IMR-90 (cell line): ENCODE measurements at regions not wholly inside any gene's neighbourhood (a gene's known extent, or its start where the extent isn't known, plus 50 kb on each side); places are given as distances from the start of the nearest gene placed in this dataset.

Experiments
- ATAC-seq: fragments of 200-7000 bp; cut with Tn5 transposase; 2 replicates; pipeline ENCODE4 v1.9.1; 2020; ENCODE audit warnings: low read depth, mild to moderate bottlenecking, moderate library complexity
- BruUV-seq: library from RNA; stranded (reverse); fragments of 400-500 nt; replicated peaks from 2 replicates; lab custom pipeline; 2021; lab: Mats Ljungman, UMichigan
- CTCF ChIA-PET: fragments of 300-600 bp; formaldehyde crosslinking; extraction: SDS; loops from one replicate; lab custom pipeline; 2021; ENCODE audit warnings: antibody characterized with exemption; lab: Yijun Ruan, JAX
- POLR2A ChIA-PET: fragments of 300-600 bp; sonication (Branson Sonifier 250); formaldehyde crosslinking; loops from one replicate; lab custom pipeline; 2022; ENCODE audit warnings: antibody characterized with exemption; ENCODE audit not compliant: unreplicated experiment; lab: Charles Lee
- DNase-seq: peaks from one replicate; pipeline ENCODE4 v3.0.0; 2013
- H2AFZ ChIP-seq: replicated peaks from 2 replicates; pipeline ENCODE3; 2013; ENCODE audit warnings: low read length, mild to moderate bottlenecking; ENCODE audit not compliant: poor library complexity
- H2AK5ac ChIP-seq: 2 replicates; pipeline ENCODE4 v1.6.1; 2013; ENCODE audit warnings: low read depth, low read length, inconsistent platforms
- H2AK9ac ChIP-seq: replicated peaks from 2 replicates; pipeline ENCODE3; 2013; ENCODE audit warnings: mild to moderate bottlenecking, low read depth, low read length, moderate library complexity; ENCODE audit not compliant: poor library complexity
- H2BK120ac ChIP-seq: 2 replicates; pipeline ENCODE4 v1.6.1; 2013; ENCODE audit warnings: low read depth, low read length, inconsistent platforms
- H2BK15ac ChIP-seq: 3 replicates; pipeline ENCODE4 v1.6.1; 2013; ENCODE audit warnings: low read depth, low read length, inconsistent platforms
- H2BK20ac ChIP-seq: 2 replicates; pipeline ENCODE4 v1.6.1; 2013; ENCODE audit warnings: low read depth, mild to moderate bottlenecking, inconsistent platforms, low read length, moderate library complexity
- H2BK5ac ChIP-seq: 2 replicates; pipeline ENCODE4 v1.6.1; 2013; ENCODE audit warnings: mild to moderate bottlenecking, low read depth, low read length, inconsistent platforms; ENCODE audit not compliant: poor library complexity, severe bottlenecking
- H3K14ac ChIP-seq: replicated peaks from 2 replicates; pipeline ENCODE4 v1.6.1; 2013; ENCODE audit warnings: low read depth, low read length, inconsistent platforms
- H3K18ac ChIP-seq: 2 replicates; pipeline ENCODE4 v1.6.1; 2013; ENCODE audit warnings: low read depth, low read length, control low read depth
- H3K23ac ChIP-seq: 2 replicates; pipeline ENCODE4 v1.6.1; 2013; ENCODE audit warnings: low read depth, low read length, inconsistent platforms
- H3K27ac ChIP-seq: 2 replicates; pipeline ENCODE4 v1.5.1; 2013; ENCODE audit warnings: mild to moderate bottlenecking, control low read depth, low read length; ENCODE audit not compliant: insufficient read depth
- H3K27me3 ChIP-seq: 2 replicates; pipeline ENCODE4 v1.6.1; 2013; ENCODE audit warnings: low read length; ENCODE audit not compliant: control insufficient read depth, insufficient read depth
- H3K36me3 ChIP-seq: 2 replicates; pipeline ENCODE4 v1.6.1; 2013; ENCODE audit warnings: low read length, mixed read lengths; ENCODE audit not compliant: control insufficient read depth, insufficient read depth
- H3K4ac ChIP-seq: 2 replicates; pipeline ENCODE4 v1.6.1; 2013; ENCODE audit warnings: low read depth, low read length, inconsistent platforms
- H3K4me1 ChIP-seq: 2 replicates; pipeline ENCODE4 v1.6.1; 2013; ENCODE audit warnings: low read length, mixed read lengths; ENCODE audit not compliant: control insufficient read depth, insufficient read depth
- H3K4me2 ChIP-seq: 2 replicates; pipeline ENCODE4 v1.6.1; 2013; ENCODE audit warnings: low read depth, mild to moderate bottlenecking, control low read depth, low read length, moderate library complexity
- H3K4me3 ChIP-seq: 2 replicates; pipeline ENCODE4 v1.5.1; 2013; ENCODE audit warnings: low read depth, mild to moderate bottlenecking, control low read depth, low read length, moderate library complexity; ENCODE audit not compliant: insufficient read depth
- H3K56ac ChIP-seq: 2 replicates; pipeline ENCODE4 v1.6.1; 2013; ENCODE audit warnings: low read length, inconsistent platforms; ENCODE audit not compliant: insufficient read depth; ENCODE audit errors: extremely low read depth
- H3K79me1 ChIP-seq, 2 experiments: 2 replicates each; pipeline ENCODE4 v1.6.1; 2013; ENCODE audit warnings: low read length in 2 of 2, inconsistent platforms in 1 of 2, low read depth in 1 of 2
- H3K9ac ChIP-seq: 2 replicates; pipeline ENCODE4 v1.6.1; 2013; ENCODE audit warnings: low read depth, low read length, control low read depth
- H3K9me1 ChIP-seq: 2 replicates; pipeline ENCODE4 v1.6.1; 2013; ENCODE audit warnings: low read length, inconsistent platforms; ENCODE audit not compliant: insufficient read depth
- H3K9me3 ChIP-seq: 2 replicates; pipeline ENCODE4 v1.6.1; 2013; ENCODE audit warnings: low read length; ENCODE audit not compliant: control insufficient read depth, insufficient read depth
- H4K20me1 ChIP-seq: 2 replicates; pipeline ENCODE4 v1.6.1; 2013; ENCODE audit warnings: low read length, inconsistent platforms; ENCODE audit not compliant: insufficient read depth
- H4K5ac ChIP-seq: 2 replicates; pipeline ENCODE4 v1.6.1; 2013; ENCODE audit warnings: mild to moderate bottlenecking, low read depth, low read length, control low read depth
- H4K8ac ChIP-seq, 2 experiments: 2 replicates each; pipeline ENCODE4 v1.6.1; 2013; ENCODE audit warnings: low read depth in 2 of 2, low read length in 2 of 2, control low read depth in 1 of 2, inconsistent platforms in 1 of 2
- H4K91ac ChIP-seq: 2 replicates; pipeline ENCODE4 v1.6.1; 2013; ENCODE audit warnings: low read depth, low read length, inconsistent platforms; ENCODE audit not compliant: insufficient read depth
- MAFK ChIP-seq: IDR thresholded peaks from 2 replicates; pipeline ENCODE4 v1.6.1; 2012; ENCODE audit warnings: low read depth, low read length, improper control_type of control experiment
- MAZ ChIP-seq: IDR thresholded peaks from 2 replicates; pipeline ENCODE4 v1.6.1; 2012; ENCODE audit warnings: low read depth, mild to moderate bottlenecking, low read length, improper control_type of control experiment, moderate library complexity, borderline replicate concordance
- RAD21 ChIP-seq: IDR thresholded peaks from 2 replicates; pipeline ENCODE4 v1.6.1; 2012; ENCODE audit warnings: low read length, improper control_type of control experiment
- RCOR1 ChIP-seq: IDR thresholded peaks from 2 replicates; pipeline ENCODE4 v1.6.1; 2012; ENCODE audit warnings: mild to moderate bottlenecking, low read length, improper control_type of control experiment; ENCODE audit not compliant: insufficient replicate concordance
- RFX5 ChIP-seq: IDR thresholded peaks from 2 replicates; pipeline ENCODE4 v1.8.0; 2012; ENCODE audit warnings: low read depth, mild to moderate bottlenecking, low read length, moderate library complexity
- SMC3 ChIP-seq: fragments of 150-350 bp; IDR thresholded peaks from 2 replicates; pipeline ENCODE4 v1.6.1; 2016; ENCODE audit warnings: low read depth, mild to moderate bottlenecking, antibody characterized with exemption, low read length, moderate library complexity
- WGBS, 2 experiments: methylation state at CpG; one replicate each; pipeline versions ENCODE4 v1.1.5 to v1.1.7; 2013; ENCODE audit warnings: missing lambda C conversion rate in 2 of 2; ENCODE audit not compliant: insufficient read length in 1 of 2; ENCODE audit errors: extremely low coverage in 2 of 2; 5-methylcytosine and 5-hydroxymethylcytosine counted together
- dilution Hi-C: fragments of 300-500 bp; cut with HindIII; formaldehyde crosslinking; loops from one replicate; pipeline ENCODE4 v1.14.3; 2018; ENCODE audit warnings: low sequenced_read_pairs; ENCODE audit not compliant: unreplicated experiment
- in situ Hi-C: fragments of 300-500 bp; cut with MboI; formaldehyde crosslinking; loops from 3 replicates; pipeline ENCODE4 v1.14.3; 2019; ENCODE audit warnings: low sequenced_read_pairs, inconsistent platforms, mixed read lengths
- intact Hi-C: fragments of 100-400 bp; cut with micrococcal nuclease; formaldehyde crosslinking; loops from 2 replicates; pipeline ENCODE4 v1.10.0; 2022
- TF ChIP-seq, protein P1 (sequence below): conservative IDR thresholded peaks from 2 replicates; pipeline ENCODE4 v1.5.1; 2012; ENCODE audit warnings: mild to moderate bottlenecking, low read depth, low read length, improper control_type of control experiment
- TF ChIP-seq, protein P2 (sequence below): fragments of 150-350 bp; IDR thresholded peaks from 2 replicates; pipeline ENCODE4 v1.6.1; 2017; ENCODE audit warnings: mild to moderate bottlenecking, antibody characterized with exemption, low read length, low read depth
- TF ChIP-seq, protein P3 (sequence below): fragments of 150-350 bp; IDR thresholded peaks from 2 replicates; pipeline ENCODE4 v1.6.1; 2016; ENCODE audit warnings: low read depth, mild to moderate bottlenecking, low read length, moderate library complexity, borderline replicate concordance

DNA sequence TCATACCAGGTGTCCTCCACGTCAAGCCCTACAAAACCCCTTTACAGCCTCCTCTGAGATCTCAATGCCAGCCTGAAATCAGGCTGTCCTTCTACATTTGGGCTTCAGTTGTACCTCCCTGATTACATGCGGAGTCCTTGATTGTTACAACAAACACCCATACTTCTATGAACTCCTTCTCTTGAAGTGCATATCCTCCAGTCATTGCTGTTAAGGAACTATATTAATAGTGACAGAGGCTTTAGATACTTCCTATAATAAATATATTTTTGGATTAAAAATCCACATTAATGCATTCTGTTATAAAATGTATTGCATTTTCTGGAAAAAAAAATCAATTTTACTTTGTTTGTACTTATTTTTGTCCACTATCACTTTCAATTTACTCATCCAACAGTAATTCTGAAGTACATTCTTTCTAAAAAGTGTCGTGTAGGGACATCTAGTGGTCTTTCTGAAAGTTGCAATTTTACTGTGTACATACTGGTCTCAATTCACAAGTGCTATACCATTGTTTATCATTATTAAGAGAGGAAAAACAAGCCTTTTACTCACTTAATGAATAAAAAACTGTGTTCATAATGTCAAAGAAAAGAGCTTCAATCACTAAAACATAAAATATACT lies 316.4 kb downstream of the DSEL start:
- Histone ChIP-seq H4K5ac (no peak overlapping the region), H2BK20ac (no peak overlapping the region), H4K8ac (no peak overlapping the region), H3K4ac (no peak overlapping the region), H3K9me3 (no peaks in the 10 kb centered on the region), H3K27me3 (no peaks in the 10 kb centered on the region), H4K91ac (no peak overlapping the region), H3K36me3 (no peaks in the 10 kb centered on the region), H3K9ac (no peak overlapping the region), H3K9me1 (no peaks in the 10 kb centered on the region), H3K27ac (no peak overlapping the region), H3K14ac (no peak overlapping the region), H2AFZ (no peak overlapping the region), H3K79me1 (no peaks in the 10 kb centered on the region), H3K4me2 (no peak overlapping the region; the same call in 1 of the 2 replicates), H3K4me3 (no peak overlapping the region), H2BK120ac (no peak overlapping the region), H3K18ac (no peak overlapping the region), H3K4me1 (no peaks in the 10 kb centered on the region), H2AK9ac (no peak overlapping the region), H3K56ac (no peak overlapping the region), H2AK5ac (no peak overlapping the region), H2BK5ac (no peak overlapping the region), H2BK15ac (no peak overlapping the region), H4K20me1 (no peaks in the 10 kb centered on the region), H3K23ac (no peak overlapping the region)
- peak; percentile 93 for ATAC-seq
- in situ Hi-C loops = loop anchor here (5.0 kb wide), 1 partner anchor 98 kb away; no protein-coding TSS in a partner anchor
- WGBS, 2 experiments = no CpG with 5 or more reads among the region's 3 CpGs
- TF ChIP-seq, protein P1, sequence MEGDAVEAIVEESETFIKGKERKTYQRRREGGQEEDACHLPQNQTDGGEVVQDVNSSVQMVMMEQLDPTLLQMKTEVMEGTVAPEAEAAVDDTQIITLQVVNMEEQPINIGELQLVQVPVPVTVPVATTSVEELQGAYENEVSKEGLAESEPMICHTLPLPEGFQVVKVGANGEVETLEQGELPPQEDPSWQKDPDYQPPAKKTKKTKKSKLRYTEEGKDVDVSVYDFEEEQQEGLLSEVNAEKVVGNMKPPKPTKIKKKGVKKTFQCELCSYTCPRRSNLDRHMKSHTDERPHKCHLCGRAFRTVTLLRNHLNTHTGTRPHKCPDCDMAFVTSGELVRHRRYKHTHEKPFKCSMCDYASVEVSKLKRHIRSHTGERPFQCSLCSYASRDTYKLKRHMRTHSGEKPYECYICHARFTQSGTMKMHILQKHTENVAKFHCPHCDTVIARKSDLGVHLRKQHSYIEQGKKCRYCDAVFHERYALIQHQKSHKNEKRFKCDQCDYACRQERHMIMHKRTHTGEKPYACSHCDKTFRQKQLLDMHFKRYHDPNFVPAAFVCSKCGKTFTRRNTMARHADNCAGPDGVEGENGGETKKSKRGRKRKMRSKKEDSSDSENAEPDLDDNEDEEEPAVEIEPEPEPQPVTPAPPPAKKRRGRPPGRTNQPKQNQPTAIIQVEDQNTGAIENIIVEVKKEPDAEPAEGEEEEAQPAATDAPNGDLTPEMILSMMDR = peak; percentile 72
- TF ChIP-seq RFX5 (no peak), MAZ (no peak), MAFK (no peak), RAD21 (peak; percentile 70), RCOR1 (no peak), SMC3 (peak; percentile 54; the same call in 1 of the 2 replicates)
- TF ChIP-seq, protein P2, sequence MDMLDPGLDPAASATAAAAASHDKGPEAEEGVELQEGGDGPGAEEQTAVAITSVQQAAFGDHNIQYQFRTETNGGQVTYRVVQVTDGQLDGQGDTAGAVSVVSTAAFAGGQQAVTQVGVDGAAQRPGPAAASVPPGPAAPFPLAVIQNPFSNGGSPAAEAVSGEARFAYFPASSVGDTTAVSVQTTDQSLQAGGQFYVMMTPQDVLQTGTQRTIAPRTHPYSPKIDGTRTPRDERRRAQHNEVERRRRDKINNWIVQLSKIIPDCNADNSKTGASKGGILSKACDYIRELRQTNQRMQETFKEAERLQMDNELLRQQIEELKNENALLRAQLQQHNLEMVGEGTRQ = no peak
- TF ChIP-seq, protein P3, sequence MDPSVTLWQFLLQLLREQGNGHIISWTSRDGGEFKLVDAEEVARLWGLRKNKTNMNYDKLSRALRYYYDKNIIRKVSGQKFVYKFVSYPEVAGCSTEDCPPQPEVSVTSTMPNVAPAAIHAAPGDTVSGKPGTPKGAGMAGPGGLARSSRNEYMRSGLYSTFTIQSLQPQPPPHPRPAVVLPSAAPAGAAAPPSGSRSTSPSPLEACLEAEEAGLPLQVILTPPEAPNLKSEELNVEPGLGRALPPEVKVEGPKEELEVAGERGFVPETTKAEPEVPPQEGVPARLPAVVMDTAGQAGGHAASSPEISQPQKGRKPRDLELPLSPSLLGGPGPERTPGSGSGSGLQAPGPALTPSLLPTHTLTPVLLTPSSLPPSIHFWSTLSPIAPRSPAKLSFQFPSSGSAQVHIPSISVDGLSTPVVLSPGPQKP = no peak
- dilution Hi-C loops = no loop called here
- POLR2A ChIA-PET = no interaction called here
- peak; percentile 69 for DNase-seq
- BruUV-seq = no TSS peak
- intact Hi-C loops = loop anchor here (1.0 kb wide), 1 partner anchor 96 kb away; no protein-coding TSS in a partner anchor
- CTCF ChIA-PET = interaction anchor here (1.9 kb wide), 1 partner anchor 96 kb away, joined by 12 read pairs; no protein-coding TSS in a partner anchor
